GM21723 (cell line): ENCODE measurements at regions not wholly inside any gene's neighbourhood (a gene's known extent, or its start where the extent isn't known, plus 50 kb on each side); places are given as distances from the start of the nearest gene placed in this dataset.

Experiments used
- ATAC-seq: cut with Tn5 transposase; IDR thresholded peaks from one replicate; pipeline ENCODE4 v1.9.1; 2021; ENCODE audit warnings: mild to moderate bottlenecking, moderate library complexity; ENCODE audit not compliant: unreplicated experiment

DNA sequence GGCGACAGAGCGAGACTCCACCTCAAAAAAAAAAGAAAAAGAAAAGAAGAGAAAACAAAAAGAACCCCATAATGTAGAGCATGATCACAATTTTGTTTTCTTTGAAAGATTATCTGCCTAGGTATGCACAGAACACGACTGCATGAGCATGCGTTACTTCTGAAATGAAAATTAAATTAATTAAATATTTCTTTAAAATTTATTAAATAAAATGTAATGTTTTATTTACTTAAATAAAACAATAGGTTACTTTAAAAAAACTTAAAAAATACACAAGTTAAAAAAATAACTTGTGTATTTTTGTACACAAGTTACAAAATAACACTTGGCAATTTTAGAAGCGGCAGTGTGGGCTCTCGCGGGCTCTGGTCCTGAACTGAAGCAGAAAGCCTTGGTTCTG lies 107.8 kb downstream of the TFAP2A start:
- no peak for ATAC-seq

DNA sequence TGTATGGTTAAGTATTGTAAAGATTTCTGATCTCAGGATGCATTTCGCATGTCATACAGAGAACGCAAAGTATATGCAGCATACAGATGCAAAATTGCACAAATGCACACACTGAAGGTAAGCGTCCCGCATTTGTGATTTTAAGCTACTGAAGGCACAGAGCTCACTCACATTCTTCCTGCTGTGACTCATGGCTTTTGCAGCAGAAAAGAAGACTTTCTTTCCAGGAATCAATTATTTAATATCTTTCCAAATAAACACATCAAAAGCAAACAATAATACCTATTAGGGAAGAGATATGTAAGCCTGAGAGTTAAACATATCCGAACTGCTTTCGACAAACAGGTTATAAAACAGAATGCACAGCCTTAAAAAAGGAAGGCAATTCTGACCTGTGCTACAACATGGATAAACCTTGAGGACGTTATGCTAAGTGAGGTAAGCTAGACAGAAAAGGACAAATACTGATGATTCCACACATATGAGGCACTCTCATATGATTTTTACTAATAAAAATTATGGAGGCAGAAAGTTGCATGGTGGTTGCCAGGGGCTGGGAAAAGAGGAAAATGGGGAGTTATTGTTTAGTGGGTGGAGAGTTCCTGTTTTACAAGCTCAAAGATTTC lies 109.0 kb downstream of the TFAP2A start:
- ATAC-seq: no peak

DNA sequence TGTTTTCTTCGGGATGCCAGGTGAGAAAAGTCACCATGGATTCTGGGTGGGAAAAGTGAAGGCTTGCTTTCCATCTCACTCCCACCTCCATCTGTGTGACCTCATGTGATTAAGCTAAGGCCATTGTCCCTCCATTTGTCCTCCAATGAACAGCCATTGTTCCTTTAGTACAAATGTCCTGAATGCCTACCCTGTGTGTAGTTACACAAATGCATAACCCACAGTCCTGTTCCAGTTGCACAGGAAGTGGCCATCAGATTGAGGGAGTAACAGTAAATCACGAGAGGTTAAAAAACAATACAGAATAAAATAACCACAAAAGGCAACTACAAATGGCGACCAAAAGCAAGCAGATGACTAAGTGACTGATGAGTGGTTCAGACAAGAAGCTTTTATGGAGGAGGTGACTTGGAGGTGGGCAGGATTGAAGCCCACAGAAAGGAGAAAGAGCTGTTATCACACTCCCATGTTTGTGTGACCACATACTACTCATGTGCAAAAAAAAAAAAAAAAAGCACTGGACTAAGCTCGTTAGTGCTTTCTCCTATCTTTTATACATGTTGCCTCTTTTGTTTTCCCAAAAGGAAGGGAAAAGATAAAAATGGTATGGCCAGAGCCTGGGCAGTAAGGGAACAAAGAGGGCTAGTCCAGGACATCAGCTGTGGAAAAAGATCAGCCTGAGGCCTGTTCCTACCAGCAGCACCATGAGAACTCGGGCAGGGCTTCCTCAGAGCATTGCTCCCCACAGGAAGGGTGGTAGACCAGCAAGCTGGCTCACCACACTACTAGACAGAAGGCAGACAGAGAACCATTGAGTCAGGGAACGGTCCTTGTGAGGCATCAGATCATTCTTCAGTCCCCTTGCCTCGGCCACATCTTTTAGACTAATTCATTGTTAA lies 111.0 kb downstream of the TFAP2A start:
- ATAC-seq: no peak

DNA sequence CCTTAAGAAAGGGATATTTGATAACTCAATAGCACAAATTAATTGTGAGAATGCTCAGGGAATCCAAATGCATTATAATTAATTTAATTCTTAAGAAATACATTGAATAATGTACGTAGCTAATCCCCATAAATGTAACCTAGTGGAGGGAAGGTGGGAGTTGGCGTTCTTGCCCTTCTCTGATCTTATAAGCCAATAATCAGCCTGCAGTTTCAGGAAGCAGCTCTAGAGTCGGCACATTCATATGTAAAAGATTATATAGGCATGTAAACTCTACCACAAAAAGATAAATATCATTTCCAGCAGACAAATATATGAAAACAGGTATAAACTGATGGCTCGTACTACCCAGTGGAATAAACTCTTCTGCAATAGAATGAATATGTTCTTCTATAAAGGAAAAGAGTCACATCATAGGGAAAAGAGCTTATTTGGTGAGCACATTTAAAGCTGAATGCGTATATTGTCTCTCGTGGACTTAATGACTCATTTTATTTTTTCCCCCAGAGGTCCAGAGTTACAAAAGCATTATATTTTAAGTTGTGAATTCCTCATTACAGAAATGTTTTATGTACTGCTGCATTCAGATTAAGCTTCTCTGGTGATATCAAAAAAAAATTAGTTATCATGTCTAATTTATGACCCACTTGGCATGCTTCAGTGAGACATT lies 112.2 kb downstream of the TFAP2A start:
- ATAC-seq: no peak

DNA sequence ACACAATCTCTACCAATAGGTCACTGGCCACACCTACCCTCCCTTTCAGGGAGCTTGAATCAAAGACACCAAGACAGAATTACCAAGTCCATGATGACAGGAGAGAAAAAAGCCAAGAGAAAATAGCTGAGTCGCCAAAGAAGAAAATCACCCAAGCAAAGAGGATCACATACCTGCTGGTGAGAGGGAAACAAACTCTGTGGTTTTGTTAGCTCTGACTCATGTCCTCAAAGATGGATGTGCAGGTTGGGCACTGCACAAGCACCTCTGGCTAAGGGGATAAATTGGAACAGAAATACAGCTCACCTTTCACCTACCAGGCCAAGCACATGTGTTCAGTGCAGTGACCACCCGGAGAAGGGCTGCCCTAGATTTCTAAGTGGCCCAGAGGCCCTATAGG lies 114.8 kb downstream of the TFAP2A start:
- ATAC-seq: no peak

DNA sequence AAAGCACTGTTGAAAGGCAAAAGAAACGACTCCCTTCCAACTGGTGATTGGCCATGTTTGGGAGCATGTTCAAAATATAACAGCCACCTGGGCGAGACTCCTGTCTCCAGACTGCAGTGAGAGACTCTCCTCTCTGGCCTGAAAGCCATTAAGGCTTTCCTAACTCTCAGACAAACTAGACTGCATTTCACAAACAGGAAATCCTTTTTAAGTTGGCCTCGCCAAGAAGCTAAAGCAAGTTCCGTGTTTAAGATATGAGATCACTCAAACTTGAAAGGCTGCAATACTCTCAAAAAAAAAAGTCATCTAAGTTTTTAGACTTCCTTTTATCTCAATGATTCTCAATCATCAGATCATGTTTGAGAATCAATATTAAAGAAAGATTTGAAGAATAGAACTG lies 117.0 kb downstream of the TFAP2A start:
- ATAC-seq: no peak

DNA sequence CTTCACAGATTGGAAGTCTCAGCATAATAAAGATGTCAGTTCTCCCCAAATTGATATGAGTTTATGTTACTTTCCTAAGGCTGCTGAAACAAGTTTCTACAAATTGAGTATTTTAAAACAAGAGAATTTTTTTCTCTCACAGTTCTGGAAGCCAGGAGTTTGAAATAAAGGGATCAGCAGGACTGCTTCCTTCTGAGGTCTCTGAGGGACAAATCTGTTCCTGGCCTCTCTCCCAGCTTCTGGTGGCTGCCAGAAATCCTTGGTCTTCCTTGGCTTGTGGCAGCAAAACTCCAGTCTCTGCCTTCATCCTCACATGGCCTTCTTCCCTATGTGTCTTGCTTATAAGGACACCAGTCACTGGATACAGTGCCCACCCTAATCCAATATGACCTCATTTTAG lies 136.1 kb downstream of the TFAP2A start:
- no peak for ATAC-seq

DNA sequence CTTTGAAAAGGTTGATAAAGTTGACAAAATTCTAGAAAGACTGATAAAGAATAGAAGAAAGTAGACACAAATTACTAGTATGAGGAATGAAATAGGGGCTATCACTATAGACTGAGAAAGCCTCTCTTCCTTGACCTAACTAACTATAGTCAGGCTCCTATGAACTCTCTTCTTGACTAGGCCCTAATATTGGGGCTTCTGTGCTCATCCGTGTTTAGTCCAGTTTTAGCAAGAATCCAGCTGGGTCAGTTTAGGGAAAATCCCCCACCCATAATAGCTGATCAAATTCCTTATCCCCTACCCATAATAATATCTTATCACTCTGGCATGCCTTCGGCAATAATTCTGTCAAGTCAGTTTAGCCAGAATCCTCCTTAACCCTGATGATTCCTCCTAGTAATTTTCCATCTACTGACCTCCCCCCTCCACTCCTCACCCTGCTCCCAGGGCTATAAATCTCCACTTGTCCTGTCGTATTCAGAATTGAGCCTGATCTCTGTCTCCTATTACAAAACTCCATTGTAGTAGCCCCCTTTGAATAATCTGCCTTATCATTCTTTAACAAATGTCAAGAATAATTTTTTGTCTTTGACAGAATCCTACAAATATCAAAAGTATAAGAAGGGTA lies 138.1 kb downstream of the TFAP2A start:
- no peak for ATAC-seq

DNA sequence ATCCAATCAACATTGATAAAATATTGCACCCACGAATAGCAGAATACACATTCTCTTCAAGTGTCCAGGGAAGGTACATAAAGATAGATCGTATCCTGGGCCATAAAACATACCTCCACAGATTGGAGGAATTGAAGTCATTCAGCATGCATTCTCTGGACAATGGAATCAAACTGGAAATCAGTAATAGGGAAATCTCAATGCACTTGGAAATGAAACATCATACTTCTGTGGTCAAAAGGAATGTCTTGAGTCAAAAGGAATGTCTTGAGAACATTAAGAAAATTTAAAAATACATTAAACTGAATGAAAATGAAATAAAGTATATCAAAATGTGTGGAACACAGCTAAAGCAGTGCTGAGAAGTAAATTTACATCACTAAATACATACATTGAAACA lies 138.8 kb downstream of the TFAP2A start:
- no peak for ATAC-seq

DNA sequence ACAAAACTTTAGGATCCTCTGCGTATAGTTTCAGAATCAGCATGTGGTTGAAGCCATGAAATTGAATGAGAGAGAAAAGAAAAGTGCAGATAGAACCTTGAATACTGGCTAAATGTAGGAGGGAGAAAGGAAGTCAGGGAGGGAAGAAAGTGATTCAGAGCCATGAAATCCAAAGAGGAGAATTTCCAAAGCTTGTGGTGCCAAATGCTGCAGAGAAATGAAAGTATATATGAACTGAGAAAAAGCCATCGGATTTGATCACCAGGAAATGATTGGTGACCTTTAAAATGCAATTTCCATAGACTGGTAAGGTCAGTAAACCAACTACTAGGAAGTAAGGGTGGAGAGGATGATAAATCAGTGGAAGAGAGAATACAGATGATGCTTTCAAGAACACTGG lies 142.3 kb downstream of the TFAP2A start:
- ATAC-seq: no peak

DNA sequence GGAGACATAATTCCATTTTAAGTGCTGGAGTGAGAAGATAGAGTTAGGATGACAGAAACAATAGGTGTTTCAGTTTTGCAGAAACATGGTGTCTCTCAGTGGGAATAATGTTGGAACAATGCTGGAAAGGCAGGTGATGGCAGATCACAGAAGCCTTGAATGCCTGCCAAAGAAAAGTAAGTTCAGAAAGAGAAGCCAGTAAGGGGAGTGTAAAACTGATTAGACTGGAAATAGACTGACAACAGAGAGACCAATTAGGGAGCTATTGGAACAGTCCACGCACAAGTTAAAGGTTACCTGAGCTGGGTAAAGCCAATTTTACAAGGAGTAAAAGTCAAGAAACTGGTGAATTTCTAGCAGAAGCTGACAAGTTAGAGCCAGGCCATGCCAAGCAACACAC lies 142.9 kb downstream of the TFAP2A start:
- ATAC-seq: no peak

DNA sequence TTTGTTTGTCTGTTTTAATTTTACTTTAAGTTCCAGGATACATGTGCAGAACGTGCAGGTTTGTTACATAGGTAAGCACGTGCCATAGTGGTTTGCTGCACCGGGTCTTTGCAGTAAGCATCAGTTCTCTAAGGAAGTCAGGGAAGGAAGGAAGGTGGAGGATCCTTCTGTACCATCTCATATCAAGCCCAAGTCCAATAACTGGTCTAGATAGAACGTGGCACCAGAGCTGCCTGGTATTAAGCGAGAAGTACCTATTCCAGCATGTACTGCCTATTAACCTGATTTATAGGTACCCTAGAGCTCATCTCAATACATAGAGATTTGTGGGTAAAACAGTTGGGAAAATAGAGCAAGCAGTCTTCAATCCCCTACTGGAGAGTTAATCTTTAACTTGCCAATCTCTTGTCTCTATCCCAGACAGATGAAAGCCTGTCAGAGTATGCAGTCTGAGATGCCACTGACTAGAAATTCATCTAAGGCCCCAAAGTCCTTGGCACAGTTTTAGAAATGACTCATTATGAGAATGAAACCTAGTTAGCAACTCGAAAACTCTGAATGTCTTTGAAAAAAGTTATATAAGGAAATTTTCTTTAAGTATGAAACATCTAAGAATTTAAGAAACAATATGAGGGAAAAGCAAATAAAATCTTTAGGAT lies 144.9 kb downstream of the TFAP2A start:
- no peak for ATAC-seq

DNA sequence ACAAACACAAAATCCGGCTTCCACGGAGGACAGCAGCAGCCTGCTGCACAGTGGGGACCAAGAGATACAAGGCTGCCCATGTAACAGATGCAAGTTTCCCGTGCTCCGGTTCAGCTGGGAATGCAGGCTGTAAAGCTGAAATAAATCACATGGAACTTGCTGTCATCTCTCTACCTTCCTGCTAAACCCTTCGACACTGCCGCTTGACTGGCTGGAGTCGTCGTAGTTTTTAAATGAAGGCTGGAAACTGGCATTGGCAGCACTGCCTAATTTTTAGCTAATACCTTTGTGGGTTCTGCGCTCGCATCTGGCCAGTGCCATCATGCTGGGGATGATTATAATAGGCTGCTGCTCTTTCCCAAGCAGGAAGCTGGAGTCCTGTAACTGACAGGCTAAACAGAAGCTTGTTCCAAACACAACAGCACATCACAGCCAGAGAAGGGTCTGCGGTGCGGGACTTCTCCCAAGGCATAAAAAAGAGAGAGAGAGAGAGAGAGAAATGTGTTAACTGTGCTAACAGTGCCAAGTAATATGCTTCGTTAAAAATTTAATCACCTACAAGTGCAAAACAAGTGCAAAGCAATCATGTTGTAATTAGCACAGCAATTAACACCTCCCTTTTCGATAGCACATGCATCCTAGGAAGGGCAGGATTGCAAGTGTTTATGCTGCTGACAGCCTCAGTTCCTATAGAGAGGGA lies 146.1 kb downstream of the TFAP2A start:
- no peak for ATAC-seq

DNA sequence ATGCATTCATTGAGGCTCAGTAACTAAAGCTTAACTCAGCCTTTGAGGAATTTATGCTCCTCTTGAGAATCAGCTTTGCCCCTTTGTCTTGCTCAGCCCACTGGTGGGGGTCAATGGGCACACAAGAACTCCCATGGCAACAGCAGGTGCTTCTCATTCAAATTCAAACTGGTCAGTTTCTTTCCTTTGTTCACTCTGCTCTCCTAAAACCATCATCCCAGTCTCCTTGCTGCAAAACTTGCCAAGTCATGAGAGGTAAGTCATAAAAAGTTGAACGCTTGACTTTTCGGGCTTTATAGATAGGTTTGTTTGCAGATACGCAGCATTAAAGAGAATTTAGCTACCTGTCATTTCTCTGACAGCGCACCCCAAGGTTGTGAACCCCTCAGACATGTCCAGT lies 146.8 kb downstream of the TFAP2A start:
- no peak for ATAC-seq

DNA sequence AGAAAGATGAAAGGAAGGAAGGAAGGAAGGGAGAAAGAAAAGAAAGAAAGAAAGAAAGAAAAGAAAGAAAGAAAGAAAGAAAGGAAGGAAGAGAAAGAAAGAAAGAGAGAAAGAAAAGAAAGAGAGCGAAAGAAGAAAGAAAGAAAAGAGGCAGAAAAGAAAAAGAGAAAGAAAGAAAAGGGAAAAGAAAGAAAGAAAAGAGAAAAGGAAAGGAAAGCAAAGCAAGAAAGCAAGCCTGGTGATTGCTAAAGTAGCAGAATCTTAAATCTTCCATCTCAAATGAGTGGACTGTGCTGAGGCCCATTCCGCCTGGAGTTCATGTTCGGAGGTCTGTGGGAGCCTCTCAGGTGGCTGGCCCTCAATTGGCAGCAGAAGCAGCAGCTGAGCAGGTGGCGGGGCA lies 148.4 kb downstream of the TFAP2A start:
- no peak for ATAC-seq

DNA sequence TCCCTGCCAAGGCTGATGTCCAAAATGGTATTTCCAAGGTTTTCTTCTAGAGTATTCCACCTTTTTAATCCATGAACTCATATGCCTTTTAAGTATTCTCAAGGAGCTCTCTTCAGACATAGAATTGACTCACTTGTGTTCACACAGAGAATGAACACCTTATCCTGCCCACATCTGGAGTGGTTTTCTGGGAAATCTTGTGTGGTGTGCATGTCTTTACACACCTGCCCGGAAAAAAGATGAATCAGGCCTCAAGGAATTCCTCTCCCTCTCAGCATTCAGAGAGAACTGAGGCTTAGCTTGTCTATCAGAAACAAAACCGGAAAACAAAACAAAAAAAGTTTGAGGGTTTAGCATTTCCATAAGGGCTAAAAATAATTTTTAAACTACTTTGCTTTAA lies 148.8 kb downstream of the TFAP2A start:
- ATAC-seq: no peak

DNA sequence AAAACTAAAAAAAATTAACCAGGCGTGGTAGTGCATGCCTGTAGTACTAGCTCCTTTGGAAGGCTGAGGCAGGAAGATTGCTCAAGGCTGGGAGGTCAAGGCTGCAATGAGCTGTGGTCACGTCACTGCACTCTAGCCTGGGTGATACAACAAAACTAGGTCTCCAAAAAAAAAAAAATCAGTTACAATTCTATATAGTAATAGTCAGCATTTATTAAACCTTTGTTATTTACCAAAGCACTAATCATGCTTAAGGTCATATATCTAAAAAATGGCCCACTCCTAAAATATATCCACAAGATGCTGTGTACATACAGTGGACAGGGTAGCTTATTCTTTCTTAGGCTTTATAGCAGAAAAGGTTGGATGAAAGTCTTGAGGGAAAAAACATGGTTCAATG lies 152.4 kb downstream of the TFAP2A start:
- ATAC-seq: no peak

DNA sequence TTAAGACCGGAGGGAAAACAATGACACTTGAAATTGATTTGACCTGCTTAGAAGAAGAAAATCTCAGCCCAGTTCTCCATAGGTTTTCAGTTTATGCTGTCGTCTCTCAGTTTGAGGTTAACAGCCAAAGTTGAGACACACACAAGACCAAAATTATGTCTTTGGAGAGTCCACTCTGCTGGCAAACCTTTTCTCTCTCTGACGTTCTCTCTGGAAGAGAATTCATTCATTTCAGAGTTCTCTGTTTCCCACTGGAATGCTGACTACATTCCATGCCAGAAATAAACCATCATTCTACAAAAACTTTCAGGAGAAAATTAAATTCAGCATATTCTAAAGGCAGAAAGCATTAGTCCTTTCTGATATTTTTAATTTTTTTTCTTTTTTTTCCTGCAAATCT lies 155.2 kb downstream of the TFAP2A start:
- ATAC-seq: no peak

DNA sequence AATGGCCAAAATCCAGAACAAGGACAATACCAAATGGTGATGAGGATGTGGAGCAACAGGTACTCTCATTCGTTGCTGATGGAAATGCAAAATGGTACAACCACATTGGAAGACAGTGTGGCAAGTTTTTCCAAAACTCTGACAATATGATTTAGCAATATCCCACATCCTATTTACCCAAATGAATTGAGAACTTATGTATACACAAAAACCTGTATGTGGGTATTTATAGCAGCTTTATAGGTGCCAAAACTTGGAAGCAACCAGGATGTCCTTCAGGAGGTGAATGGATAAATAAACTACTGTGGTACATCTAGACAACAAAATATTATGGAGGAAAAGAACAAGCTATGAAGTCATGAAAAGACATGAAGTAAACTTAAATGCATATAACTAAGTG lies 156.5 kb downstream of the TFAP2A start:
- no peak for ATAC-seq

DNA sequence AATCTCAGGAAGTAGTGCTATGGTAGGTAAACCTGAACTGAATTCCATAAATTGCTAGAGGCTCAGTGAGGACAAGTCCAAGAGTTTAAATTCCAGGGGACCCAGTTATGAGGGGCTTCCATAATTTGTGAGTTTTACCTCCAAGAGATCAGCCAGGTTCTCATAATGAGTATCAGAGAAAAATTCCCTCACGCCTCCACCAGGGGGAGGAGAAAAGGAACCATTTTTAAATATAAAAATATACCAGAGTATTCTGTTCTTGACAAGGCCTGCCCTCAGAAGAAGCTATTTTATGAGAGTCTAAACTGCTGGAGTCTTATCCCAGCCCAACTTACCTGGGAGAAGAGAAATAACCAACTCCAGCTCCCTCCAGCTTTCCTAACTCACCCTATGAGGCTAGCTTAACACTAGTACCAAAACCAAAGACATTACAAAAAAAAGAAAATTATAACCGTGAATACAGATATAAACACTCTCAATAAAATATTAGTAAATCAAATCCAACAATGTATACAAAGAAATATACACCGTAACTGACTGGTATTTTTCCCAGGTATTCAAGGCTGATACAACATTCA lies 158.7 kb downstream of the TFAP2A start:
- ATAC-seq: no peak
